ENCODE measurements at regions not wholly inside any gene's neighbourhood (a gene's known extent, or its start where the extent isn't known, plus 50 kb on each side); places are given as distances from the start of the nearest gene placed in this dataset.
"Not testable (repeated sequence)": the region's sequence is repeated elsewhere in the genome, so short reads cannot be mapped to it uniquely, and the experiment has no call there.

DNA sequence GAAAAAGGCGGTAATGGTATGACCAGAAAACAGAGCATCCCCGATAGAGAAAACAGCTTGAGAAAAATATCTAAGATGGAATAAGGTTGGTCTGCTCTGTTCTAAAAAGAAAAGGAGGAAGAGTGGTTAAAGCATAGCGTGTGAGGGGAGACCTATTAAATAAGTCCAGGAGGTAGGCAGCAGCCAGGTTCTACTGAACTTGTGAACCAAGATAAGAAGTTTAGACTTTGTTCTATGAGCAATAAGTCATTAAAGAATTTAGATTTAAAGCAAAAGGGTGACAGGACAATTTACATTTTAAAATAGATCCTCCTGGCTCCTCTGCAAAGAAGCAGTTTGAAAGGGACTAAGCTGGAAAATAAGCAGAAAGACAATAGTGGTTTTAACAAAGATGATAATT lies 81.3 kb upstream of the COX7C start:
- Histone ChIP-seq H3K27ac (no peak overlapping the region), H3K4me3 (no peak overlapping the region), H3K9me3 (ENCODE audit: low read depth, low read length) (no peaks in the 10 kb centered on the region), H3K36me3 (ENCODE audit: insufficient read depth, low read length) (no peaks in the 10 kb centered on the region), H3K9ac (ENCODE audit: insufficient read length) (no peak overlapping the region)
- no peak for TF ChIP-seq EZH2 (IDR thresholded peaks at IDR 0.05)
- TF ChIP-seq POLR2AphosphoS5 (IDR thresholded peaks at IDR 0.05; ENCODE audit: borderline replicate concordance, low read depth, low read length): no peak
- no peak for TF ChIP-seq FOXP2 (optimal IDR thresholded peaks at IDR 0.05; ENCODE audit: control extremely low read depth, extremely low read length, insufficient read depth)
- no peak for DNase-seq (ENCODE audit: low read depth, low spot score)

DNA sequence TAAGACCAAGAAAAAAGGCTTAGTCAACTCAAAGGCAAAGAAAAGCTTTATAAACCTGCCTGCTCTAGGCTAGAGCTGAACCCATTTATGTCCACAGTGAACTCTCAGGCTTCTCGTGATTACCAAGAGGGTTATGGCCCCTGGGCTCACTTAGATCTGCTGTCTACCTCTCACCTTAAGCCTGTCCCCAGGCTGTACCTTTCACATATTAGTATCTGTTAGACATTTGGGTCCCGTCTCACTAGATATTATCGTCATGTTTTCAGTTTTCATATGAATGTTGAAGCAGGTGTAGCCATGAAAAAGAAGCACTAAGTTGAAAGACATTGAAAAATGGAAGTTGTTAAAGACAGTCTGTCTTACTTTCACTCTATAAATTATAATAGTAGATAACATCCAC lies 75.2 kb upstream of the COX7C start:
- no peak overlapping the region for H3K27ac ChIP-seq
- no peak overlapping the region for H3K4me3 ChIP-seq
- H3K9me3 ChIP-seq (ENCODE audit: low read depth, low read length): no peaks in the 10 kb centered on the region
- H3K36me3 ChIP-seq (ENCODE audit: insufficient read depth, low read length): no peaks in the 10 kb centered on the region
- H3K9ac ChIP-seq (ENCODE audit: insufficient read length): no peak overlapping the region
- DNase-seq (ENCODE audit: low read depth, low spot score): no peak
- TF ChIP-seq POLR2AphosphoS5 (IDR thresholded peaks at IDR 0.05; ENCODE audit: borderline replicate concordance, low read depth, low read length) (no peak), FOXP2 (optimal IDR thresholded peaks at IDR 0.05; ENCODE audit: control extremely low read depth, extremely low read length, insufficient read depth) (no peak), EZH2 (IDR thresholded peaks at IDR 0.05) (no peak)

DNA sequence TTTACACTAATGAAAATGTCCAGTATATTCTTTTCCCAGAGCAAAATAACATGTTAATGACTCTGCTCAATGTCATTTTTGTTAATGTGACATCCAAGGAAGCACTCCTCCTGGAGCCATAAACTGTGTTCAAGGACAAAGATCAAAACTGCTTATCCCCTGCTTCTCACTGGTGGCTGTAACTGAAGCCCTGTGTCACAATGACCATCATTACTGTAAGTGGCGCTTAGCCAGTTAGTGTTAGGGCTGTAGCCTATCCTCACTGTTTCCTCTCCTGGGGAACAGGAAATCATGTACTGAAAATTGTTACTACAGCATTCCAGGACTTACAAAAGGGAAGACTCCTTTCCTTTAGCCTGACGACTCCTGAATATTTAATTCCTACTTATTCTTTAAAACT lies 71.7 kb upstream of the COX7C start:
- H3K4me3 ChIP-seq: no peak overlapping the region
- DNase-seq (ENCODE audit: low read depth, low spot score): no peak
- TF ChIP-seq FOXP2 (optimal IDR thresholded peaks at IDR 0.05; ENCODE audit: control extremely low read depth, extremely low read length, insufficient read depth): no peak
- TF ChIP-seq POLR2AphosphoS5 (IDR thresholded peaks at IDR 0.05; ENCODE audit: borderline replicate concordance, low read depth, low read length): no peak
- H3K9ac ChIP-seq (ENCODE audit: insufficient read length): no peak overlapping the region
- no peaks in the 10 kb centered on the region for H3K36me3 ChIP-seq (ENCODE audit: insufficient read depth, low read length)
- no peak overlapping the region for H3K27ac ChIP-seq
- H3K9me3 ChIP-seq (ENCODE audit: low read depth, low read length): no peaks in the 10 kb centered on the region; the same call in 1 of the 2 replicates

DNA sequence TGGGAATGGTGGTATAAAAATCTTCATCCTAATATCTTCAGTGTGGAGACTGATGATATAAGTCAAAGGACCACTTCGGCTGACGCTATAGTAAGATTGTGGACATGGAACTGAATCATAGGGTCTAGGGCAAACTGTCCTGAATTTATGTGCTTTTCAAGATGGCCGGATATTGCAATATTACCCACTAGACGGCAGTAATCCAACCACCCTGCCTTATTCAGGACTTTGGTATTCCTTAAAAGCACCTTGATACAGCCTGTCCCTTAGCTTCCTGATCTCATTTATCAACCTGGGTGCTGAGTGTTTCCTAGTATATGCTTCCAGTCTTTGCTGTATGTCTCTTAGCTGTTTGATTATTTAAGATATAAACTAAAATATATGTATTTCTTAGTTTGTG lies 71.2 kb upstream of the COX7C start:
- Histone ChIP-seq H3K27ac (no peak overlapping the region), H3K9me3 (ENCODE audit: low read depth, low read length) (no peaks in the 10 kb centered on the region; the same call in 1 of the 2 replicates), H3K4me3 (no peak overlapping the region), H3K36me3 (ENCODE audit: insufficient read depth, low read length) (no peaks in the 10 kb centered on the region), H3K9ac (ENCODE audit: insufficient read length) (no peak overlapping the region)
- no peak for DNase-seq (ENCODE audit: low read depth, low spot score)
- TF ChIP-seq POLR2AphosphoS5 (IDR thresholded peaks at IDR 0.05; ENCODE audit: borderline replicate concordance, low read depth, low read length): no peak
- TF ChIP-seq EZH2 (IDR thresholded peaks at IDR 0.05): no peak
- TF ChIP-seq FOXP2 (optimal IDR thresholded peaks at IDR 0.05; ENCODE audit: control extremely low read depth, extremely low read length, insufficient read depth): no peak

DNA sequence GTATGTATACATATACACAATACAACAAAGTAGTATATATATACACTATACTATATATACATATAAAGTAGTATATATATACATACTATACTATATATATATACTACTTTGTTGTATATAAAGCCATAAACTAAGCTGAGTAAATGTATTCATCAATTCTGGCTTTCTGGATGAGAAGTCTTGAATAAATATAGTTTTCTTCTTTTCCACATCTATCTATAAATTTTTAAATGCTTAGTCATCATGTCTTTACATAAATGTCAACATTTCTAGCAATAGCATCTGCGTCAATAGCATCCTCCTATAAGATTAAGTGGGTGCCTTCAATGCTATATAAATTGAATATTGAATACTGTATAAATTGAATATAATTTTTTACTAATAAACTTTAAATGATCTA lies 63.1 kb upstream of the COX7C start:
- no peak for TF ChIP-seq FOXP2 (optimal IDR thresholded peaks at IDR 0.05; ENCODE audit: control extremely low read depth, extremely low read length, insufficient read depth)
- TF ChIP-seq POLR2AphosphoS5 (IDR thresholded peaks at IDR 0.05; ENCODE audit: borderline replicate concordance, low read depth, low read length): no peak
- no peak for TF ChIP-seq EZH2 (IDR thresholded peaks at IDR 0.05)
- no peak for DNase-seq (ENCODE audit: low read depth, low spot score)
- peaks cover 5% of the 10 kb centered on the region; the same call in 1 of the 2 replicates for H3K9me3 ChIP-seq (ENCODE audit: low read depth, low read length)
- H3K36me3 ChIP-seq (ENCODE audit: insufficient read depth, low read length): no peaks in the 10 kb centered on the region; the same call in 1 of the 2 replicates
- H3K9ac ChIP-seq (ENCODE audit: insufficient read length): no peak overlapping the region
- no peak overlapping the region for H3K4me3 ChIP-seq
- H3K27ac ChIP-seq: no peak overlapping the region

DNA sequence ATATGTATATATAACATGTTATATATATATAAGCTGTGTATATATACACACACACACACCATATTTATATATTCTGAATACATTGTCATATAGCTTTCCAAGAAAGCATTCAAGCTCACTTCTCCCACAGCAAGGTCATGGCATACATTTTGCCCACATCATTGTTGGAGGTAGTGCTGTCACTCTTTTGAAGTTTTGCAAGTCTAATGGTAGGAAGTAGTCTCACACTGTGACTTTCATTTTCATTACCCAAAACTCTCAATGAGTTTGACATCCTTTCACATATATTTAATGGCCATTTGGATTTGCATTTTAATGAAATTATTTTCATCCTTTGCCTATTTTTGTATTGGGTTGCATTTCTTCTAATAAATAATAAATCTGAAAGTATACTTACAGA lies 59.8 kb upstream of the COX7C start:
- Histone ChIP-seq H3K9me3 (ENCODE audit: low read depth, low read length) (peaks cover 5% of the 10 kb centered on the region; the same call in 1 of the 2 replicates), H3K4me3 (no peak overlapping the region), H3K36me3 (ENCODE audit: insufficient read depth, low read length) (no peaks in the 10 kb centered on the region), H3K27ac (no peak overlapping the region), H3K9ac (ENCODE audit: insufficient read length) (no peak overlapping the region)
- TF ChIP-seq FOXP2 (optimal IDR thresholded peaks at IDR 0.05; ENCODE audit: control extremely low read depth, extremely low read length, insufficient read depth) (no peak), EZH2 (IDR thresholded peaks at IDR 0.05) (no peak), POLR2AphosphoS5 (IDR thresholded peaks at IDR 0.05; ENCODE audit: borderline replicate concordance, low read depth, low read length) (no peak)
- no peak for DNase-seq (ENCODE audit: low read depth, low spot score)

DNA sequence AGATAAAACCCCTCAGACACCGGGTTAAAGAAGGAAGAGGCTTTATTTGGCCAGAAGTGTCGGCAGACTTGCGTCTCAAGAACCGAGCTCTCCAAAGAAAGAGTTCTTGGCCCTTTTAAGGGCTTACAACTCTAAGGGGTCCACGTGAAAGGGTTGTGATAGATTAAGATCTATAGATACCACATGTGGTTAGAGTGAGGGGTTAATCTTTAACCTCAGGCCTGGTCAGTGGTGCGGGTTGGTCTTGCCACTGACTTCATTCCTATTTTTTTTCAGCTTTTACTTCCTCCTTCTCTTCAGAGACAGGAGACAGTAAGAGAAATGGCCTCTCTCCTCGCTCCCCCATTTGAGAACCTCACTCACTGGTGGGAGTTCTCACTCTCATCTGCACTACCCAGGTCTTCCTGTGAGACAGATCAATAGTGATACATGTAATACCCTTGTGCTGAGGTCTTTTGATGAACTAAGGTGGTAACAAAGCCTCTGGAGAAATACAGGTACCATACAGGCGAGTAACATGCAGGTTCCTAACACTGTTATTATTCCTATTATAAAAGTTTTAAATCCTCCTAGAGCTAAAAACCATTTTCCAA lies 52.4 kb upstream of the COX7C start:
- Histone ChIP-seq H3K9me3 (ENCODE audit: low read depth, low read length) (no peaks in the 10 kb centered on the region), H3K36me3 (ENCODE audit: insufficient read depth, low read length) (no peaks in the 10 kb centered on the region), H3K9ac (ENCODE audit: insufficient read length) (no peak overlapping the region), H3K27ac (no peak overlapping the region), H3K4me3 (no peak overlapping the region)
- no peak for TF ChIP-seq POLR2AphosphoS5 (IDR thresholded peaks at IDR 0.05; ENCODE audit: borderline replicate concordance, low read depth, low read length)
- TF ChIP-seq FOXP2 (optimal IDR thresholded peaks at IDR 0.05; ENCODE audit: control extremely low read depth, extremely low read length, insufficient read depth): no peak
- TF ChIP-seq EZH2 (IDR thresholded peaks at IDR 0.05): no peak
- DNase-seq (ENCODE audit: low read depth, low spot score): no peak

DNA sequence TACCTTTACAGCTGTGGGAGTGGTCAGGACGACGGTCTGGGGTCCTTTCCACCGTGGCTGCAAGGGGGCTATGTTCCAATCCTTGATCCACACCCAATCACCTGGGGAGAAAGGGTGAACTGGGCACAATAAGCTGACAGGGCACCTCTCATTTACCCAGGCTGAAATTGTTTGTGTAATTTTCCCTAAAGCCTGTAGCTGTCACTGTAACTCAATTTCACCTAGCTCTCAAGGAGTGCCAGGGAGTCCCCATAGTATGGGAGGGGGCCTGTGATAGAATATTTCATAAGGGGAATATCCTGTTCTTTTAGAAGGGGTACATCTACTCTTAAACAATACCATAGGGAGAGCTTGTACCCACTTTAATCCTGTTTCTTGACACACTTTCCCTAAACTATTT lies 51.7 kb upstream of the COX7C start:
- H3K9me3 ChIP-seq (ENCODE audit: low read depth, low read length); H3K9ac ChIP-seq (ENCODE audit: insufficient read length); H3K36me3 ChIP-seq (ENCODE audit: insufficient read depth, low read length); DNase-seq (ENCODE audit: low read depth, low spot score); H3K4me3 ChIP-seq; H3K27ac ChIP-seq: not testable (repeated sequence)
